ENCODE measurements at regions not wholly inside any gene's neighbourhood (a gene's known extent, or its start where the extent isn't known, plus 50 kb on each side); places are given as distances from the start of the nearest gene placed in this dataset.

DNA sequence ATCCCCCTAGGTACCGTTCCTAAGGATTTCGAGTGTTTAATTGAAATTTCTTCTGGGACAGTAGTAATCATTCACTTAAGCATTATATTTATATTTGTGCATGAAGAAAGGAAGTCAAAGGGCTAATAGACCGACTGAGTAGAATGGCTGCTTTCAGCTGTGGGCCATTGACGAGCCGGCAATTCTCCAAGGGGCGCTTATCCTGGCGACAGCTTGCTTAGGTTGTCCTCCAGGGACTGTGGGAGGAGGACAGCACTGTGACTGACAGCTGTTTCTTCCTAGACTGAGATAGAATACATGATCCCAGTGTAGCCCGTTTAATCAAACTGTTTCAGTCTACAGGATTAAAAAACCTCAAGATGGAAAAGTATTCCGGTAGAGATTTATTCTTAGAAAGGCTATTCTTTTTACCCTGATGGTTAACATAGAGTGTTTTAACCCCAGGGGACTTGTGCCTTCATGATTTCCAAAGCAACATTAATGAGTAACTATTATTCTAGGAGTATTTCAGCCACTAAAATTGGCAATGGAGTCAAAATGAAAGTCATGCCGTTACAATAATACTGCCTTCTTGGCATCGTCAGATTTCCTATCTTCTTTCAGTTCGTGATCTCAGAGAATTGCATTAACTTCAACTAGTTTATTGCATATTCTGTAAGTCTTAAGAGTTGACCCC lies 943.1 kb upstream of the WWC1 start:
- H3K36me3 ChIP-seq (ENCODE audit: control insufficient read depth in 2 of 2, extremely low read depth in 1 of 2, insufficient read depth in 2 of 2, low read length in 2 of 2), result no peaks in the 10 kb centered on the region
- H3K27ac ChIP-seq (ENCODE audit: control insufficient read depth, insufficient read depth, low read length), result no peak overlapping the region
- H3K27me3 ChIP-seq (ENCODE audit: control insufficient read depth, extremely low read depth, insufficient read depth, low read length), result peaks cover 3% of the 10 kb centered on the region
- H3K9ac ChIP-seq (ENCODE audit: control insufficient read depth, extremely low read depth, insufficient read depth, low read length), result no peak overlapping the region
- dilution Hi-C loops (cut with MboI; ENCODE audit: extremely low pct_ligation_motif_present, low sequenced_read_pairs), result no loop called here
- H3K9me1 ChIP-seq (ENCODE audit: control insufficient read depth, extremely low read depth, insufficient read depth, low read length), result no peaks in the 10 kb centered on the region
- H4K20me1 ChIP-seq (ENCODE audit: control insufficient read depth, extremely low read depth, insufficient read depth, low read length), result no peaks in the 10 kb centered on the region
- no peak for FAIRE-seq
- H2AFZ ChIP-seq (ENCODE audit: control insufficient read depth, low read length), result no peak overlapping the region
- TF ChIP-seq, protein P1, sequence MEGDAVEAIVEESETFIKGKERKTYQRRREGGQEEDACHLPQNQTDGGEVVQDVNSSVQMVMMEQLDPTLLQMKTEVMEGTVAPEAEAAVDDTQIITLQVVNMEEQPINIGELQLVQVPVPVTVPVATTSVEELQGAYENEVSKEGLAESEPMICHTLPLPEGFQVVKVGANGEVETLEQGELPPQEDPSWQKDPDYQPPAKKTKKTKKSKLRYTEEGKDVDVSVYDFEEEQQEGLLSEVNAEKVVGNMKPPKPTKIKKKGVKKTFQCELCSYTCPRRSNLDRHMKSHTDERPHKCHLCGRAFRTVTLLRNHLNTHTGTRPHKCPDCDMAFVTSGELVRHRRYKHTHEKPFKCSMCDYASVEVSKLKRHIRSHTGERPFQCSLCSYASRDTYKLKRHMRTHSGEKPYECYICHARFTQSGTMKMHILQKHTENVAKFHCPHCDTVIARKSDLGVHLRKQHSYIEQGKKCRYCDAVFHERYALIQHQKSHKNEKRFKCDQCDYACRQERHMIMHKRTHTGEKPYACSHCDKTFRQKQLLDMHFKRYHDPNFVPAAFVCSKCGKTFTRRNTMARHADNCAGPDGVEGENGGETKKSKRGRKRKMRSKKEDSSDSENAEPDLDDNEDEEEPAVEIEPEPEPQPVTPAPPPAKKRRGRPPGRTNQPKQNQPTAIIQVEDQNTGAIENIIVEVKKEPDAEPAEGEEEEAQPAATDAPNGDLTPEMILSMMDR (optimal IDR thresholded peaks at IDR 0.05 in 1 of 3, IDR thresholded peaks at IDR 0.05 in 1 of 3, conservative IDR thresholded peaks at IDR 0.05 in 1 of 3; ENCODE audit: extremely low read depth in 1 of 3, insufficient read depth in 2 of 3, low read length in 3 of 3), result no peak
- no peak for TF ChIP-seq EZH2 (IDR thresholded peaks at IDR 0.05; ENCODE audit: low read length)
- H3K79me2 ChIP-seq (ENCODE audit: control insufficient read depth, insufficient read depth, low read length), result no peaks in the 10 kb centered on the region
- H3K4me2 ChIP-seq (ENCODE audit: control insufficient read depth, extremely low read depth, insufficient read depth, low read depth, low read length), result no peak overlapping the region
- no peak for DNase-seq (ENCODE audit: low read depth, low spot score)
- no peaks in the 10 kb centered on the region for H3K9me3 ChIP-seq (ENCODE audit: control insufficient read depth, low read depth, low read length)
- no peaks in the 10 kb centered on the region for H3K4me1 ChIP-seq (ENCODE audit: control insufficient read depth, extremely low read depth, insufficient read depth, low read length)
- no peak overlapping the region for H3K4me3 ChIP-seq (ENCODE audit: control insufficient read depth in 2 of 3, extremely low read depth in 1 of 3, insufficient read depth in 2 of 3, low read depth in 1 of 3, low read length in 3 of 3)

DNA sequence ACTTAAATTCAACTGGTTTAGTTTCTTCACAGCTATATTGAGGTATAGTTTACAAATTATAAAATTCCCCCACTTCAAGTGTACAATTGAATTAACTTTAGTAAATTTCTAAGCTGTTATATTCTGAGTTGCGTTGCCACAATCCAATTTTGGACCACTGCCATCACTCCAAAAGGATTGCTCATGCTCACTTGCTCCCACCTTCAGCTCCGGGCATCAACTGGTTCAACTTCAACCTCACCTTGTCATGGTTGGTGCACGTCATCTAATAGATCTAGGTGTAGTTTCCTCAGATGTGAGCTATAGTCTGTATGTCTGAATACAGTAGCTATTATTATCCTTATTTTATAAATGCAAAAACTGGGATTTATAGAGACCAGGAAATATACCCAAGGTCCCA lies 942.5 kb upstream of the WWC1 start:
- H3K4me1 ChIP-seq (ENCODE audit: control insufficient read depth, extremely low read depth, insufficient read depth, low read length), result no peaks in the 10 kb centered on the region
- DNase-seq (ENCODE audit: low read depth, low spot score) (no peak), FAIRE-seq (no peak)
- no peak overlapping the region for H2AFZ ChIP-seq (ENCODE audit: control insufficient read depth, low read length)
- no peak overlapping the region for H3K4me2 ChIP-seq (ENCODE audit: control insufficient read depth, extremely low read depth, insufficient read depth, low read depth, low read length)
- no peaks in the 10 kb centered on the region for H3K9me3 ChIP-seq (ENCODE audit: control insufficient read depth, low read depth, low read length)
- dilution Hi-C loops (cut with MboI; ENCODE audit: extremely low pct_ligation_motif_present, low sequenced_read_pairs), result no loop called here
- TF ChIP-seq, protein P1 (optimal IDR thresholded peaks at IDR 0.05 in 1 of 3, IDR thresholded peaks at IDR 0.05 in 1 of 3, conservative IDR thresholded peaks at IDR 0.05 in 1 of 3; ENCODE audit: extremely low read depth in 1 of 3, insufficient read depth in 2 of 3, low read length in 3 of 3), result no peak
- no peak for TF ChIP-seq EZH2 (IDR thresholded peaks at IDR 0.05; ENCODE audit: low read length)
- H3K36me3 ChIP-seq (ENCODE audit: control insufficient read depth in 2 of 2, extremely low read depth in 1 of 2, insufficient read depth in 2 of 2, low read length in 2 of 2), result no peaks in the 10 kb centered on the region
- no peaks in the 10 kb centered on the region for H3K9me1 ChIP-seq (ENCODE audit: control insufficient read depth, extremely low read depth, insufficient read depth, low read length)
- no peaks in the 10 kb centered on the region for H4K20me1 ChIP-seq (ENCODE audit: control insufficient read depth, extremely low read depth, insufficient read depth, low read length)
- no peak overlapping the region for H3K9ac ChIP-seq (ENCODE audit: control insufficient read depth, extremely low read depth, insufficient read depth, low read length)
- no peak overlapping the region for H3K27ac ChIP-seq (ENCODE audit: control insufficient read depth, insufficient read depth, low read length)
- H3K4me3 ChIP-seq (ENCODE audit: control insufficient read depth in 2 of 3, extremely low read depth in 1 of 3, insufficient read depth in 2 of 3, low read depth in 1 of 3, low read length in 3 of 3), result no peak overlapping the region
- peaks cover 3% of the 10 kb centered on the region for H3K27me3 ChIP-seq (ENCODE audit: control insufficient read depth, extremely low read depth, insufficient read depth, low read length)
- no peaks in the 10 kb centered on the region for H3K79me2 ChIP-seq (ENCODE audit: control insufficient read depth, insufficient read depth, low read length)

Data from keratinocyte (primary cell).